Upper lobe of left lung (tissue), 4 donors: ENCODE measurements at regions not wholly inside any gene's neighbourhood (a gene's known extent, or its start where the extent isn't known, plus 50 kb on each side); places are given as distances from the start of the nearest gene placed in this dataset.

Experiments
- POLR2A ChIP-seq, 4 donors: fragments of 450-650 bp; IDR thresholded peaks; one replicate each; pipeline ENCODE4 v1.5.1; 2016 to 2017; ENCODE audit warnings: antibody characterized with exemption in 4 of 4, mild to moderate bottlenecking in 2 of 4
- POLR2AphosphoS5 ChIP-seq, 2 donors: sonication (generic); formaldehyde crosslinking; IDR thresholded peaks; one replicate each; pipeline ENCODE4 v1.5.1; 2017; ENCODE audit warnings: antibody characterized with exemption in 2 of 2
- TF ChIP-seq, protein P1 (sequence below), 6 experiments: fragments of 450-650 bp in 4 of 6; fragments of 200-600 bp in 2 of 6; sonication (generic) in 2 of 6; IDR thresholded peaks; one replicate each; pipeline ENCODE4 v1.5.1; 2016 to 2019; ENCODE audit warnings: antibody characterized with exemption in 6 of 6

DNA sequence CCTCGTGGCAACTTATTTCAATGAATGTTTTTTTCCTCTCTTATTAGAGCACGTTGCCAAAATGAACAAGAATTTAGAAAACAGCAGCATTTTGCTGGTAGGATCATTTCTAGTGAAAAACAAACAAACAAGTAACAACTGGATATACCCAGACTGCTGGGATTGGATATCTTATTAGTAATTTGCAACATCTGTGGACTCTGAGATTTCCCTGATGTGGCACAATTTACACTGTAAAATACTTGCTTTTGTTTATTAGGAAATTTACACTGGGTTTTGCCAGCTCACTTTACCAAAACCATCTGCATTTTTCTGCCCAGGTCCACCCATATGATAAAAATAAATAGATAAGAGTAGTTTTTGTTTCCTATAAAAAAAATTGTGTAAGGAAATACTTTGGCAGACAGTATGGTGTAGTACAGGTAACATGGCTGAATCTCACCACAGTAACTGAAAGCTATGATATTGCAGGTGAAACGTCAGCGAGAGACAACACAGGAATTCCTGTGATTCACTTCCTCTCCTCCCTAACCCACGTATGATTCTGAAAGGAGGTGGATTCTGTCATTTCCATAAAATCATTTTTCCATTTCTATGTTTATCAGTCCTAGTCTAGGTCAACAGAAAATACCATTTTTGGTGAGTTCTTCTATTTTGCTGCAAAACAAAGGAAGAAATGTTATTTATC, 176.2 kb upstream of the NOVA1 start:
- TF ChIP-seq, protein P1, sequence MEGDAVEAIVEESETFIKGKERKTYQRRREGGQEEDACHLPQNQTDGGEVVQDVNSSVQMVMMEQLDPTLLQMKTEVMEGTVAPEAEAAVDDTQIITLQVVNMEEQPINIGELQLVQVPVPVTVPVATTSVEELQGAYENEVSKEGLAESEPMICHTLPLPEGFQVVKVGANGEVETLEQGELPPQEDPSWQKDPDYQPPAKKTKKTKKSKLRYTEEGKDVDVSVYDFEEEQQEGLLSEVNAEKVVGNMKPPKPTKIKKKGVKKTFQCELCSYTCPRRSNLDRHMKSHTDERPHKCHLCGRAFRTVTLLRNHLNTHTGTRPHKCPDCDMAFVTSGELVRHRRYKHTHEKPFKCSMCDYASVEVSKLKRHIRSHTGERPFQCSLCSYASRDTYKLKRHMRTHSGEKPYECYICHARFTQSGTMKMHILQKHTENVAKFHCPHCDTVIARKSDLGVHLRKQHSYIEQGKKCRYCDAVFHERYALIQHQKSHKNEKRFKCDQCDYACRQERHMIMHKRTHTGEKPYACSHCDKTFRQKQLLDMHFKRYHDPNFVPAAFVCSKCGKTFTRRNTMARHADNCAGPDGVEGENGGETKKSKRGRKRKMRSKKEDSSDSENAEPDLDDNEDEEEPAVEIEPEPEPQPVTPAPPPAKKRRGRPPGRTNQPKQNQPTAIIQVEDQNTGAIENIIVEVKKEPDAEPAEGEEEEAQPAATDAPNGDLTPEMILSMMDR (IDR thresholded peaks at IDR 0.05), result no peak
- TF ChIP-seq POLR2AphosphoS5 (IDR thresholded peaks at IDR 0.05) (no peak), POLR2A (IDR thresholded peaks at IDR 0.05) (no peak)
